Astrocyte of the spinal cord (primary cell): ENCODE measurements at regions not wholly inside any gene's neighbourhood (a gene's known extent, or its start where the extent isn't known, plus 50 kb on each side); places are given as distances from the start of the nearest gene placed in this dataset.
"Not testable (repeated sequence)": the region's sequence is repeated elsewhere in the genome, so short reads cannot be mapped to it uniquely, and the experiment has no call there.

Experiments used
- DNase-seq: peaks from one replicate; pipeline ENCODE4 v3.0.0; 2011; ENCODE audit warnings: low read depth, low spot score
- H3K4me3 ChIP-seq: 2 replicates; pipeline ENCODE4 v1.5.1; 2011; ENCODE audit warnings: low read depth, mild to moderate bottlenecking, low read length, moderate library complexity
- CTCF ChIP-seq: IDR thresholded peaks from 2 replicates; pipeline ENCODE4 v1.5.1; 2012; ENCODE audit warnings: low read depth, mild to moderate bottlenecking, low read length, inconsistent platforms
- in situ Hi-C: cut with HindIII; loops from 2 replicates; pipeline ENCODE4 v1.10.0; 2017; ENCODE audit warnings: low sequenced_read_pairs

GRCh38 chr14:59134307-59134706, 54.2 kb upstream of the DAAM1 start:
- TF ChIP-seq CTCF = no peak
- no peak for DNase-seq
- H3K4me3 ChIP-seq = no peak overlapping the region
- in situ Hi-C loops = no loop called here

GRCh38 chr14:59137256-59137655, 51.2 kb upstream of the DAAM1 start:
- in situ Hi-C loops = no loop called here
- TF ChIP-seq CTCF = no peak
- DNase-seq = no peak
- no peak overlapping the region for H3K4me3 ChIP-seq

GRCh38 chr14:59138576-59138975, 49.9 kb upstream of the DAAM1 start:
- in situ Hi-C loops, DNase-seq, H3K4me3 ChIP-seq: not testable (repeated sequence)
